GM18517 (cell line): ENCODE measurements at regions not wholly inside any gene's neighbourhood (a gene's known extent, or its start where the extent isn't known, plus 50 kb on each side); places are given as distances from the start of the nearest gene placed in this dataset.
"Not testable (repeated sequence)": the region's sequence is repeated elsewhere in the genome, so short reads cannot be mapped to it uniquely, and the experiment has no call there.

Experiments used
- ATAC-seq: cut with Tn5 transposase; IDR thresholded peaks from one replicate; pipeline ENCODE4 v1.9.1; 2021; ENCODE audit warnings: mild to moderate bottlenecking, moderate library complexity; ENCODE audit not compliant: unreplicated experiment

GRCh38 chr11:15686259-15686658 lies 571.5 kb downstream of the INSC start:
- ATAC-seq = not testable (repeated sequence)

GRCh38 chr11:15687342-15687741 lies 572.6 kb downstream of the INSC start:
- ATAC-seq = no peak

- no peak for ATAC-seq
These were observed 573.6 kb downstream of the INSC start for GRCh38 chr11:15688351-15688792.

- no peak for ATAC-seq
These were observed 575.6 kb downstream of the INSC start for GRCh38 chr11:15690320-15690719.

- ATAC-seq = no peak
These were observed 578.0 kb downstream of the INSC start for GRCh38 chr11:15692739-15693138.

GRCh38 chr11:15695096-15695721 lies 580.5 kb downstream of the INSC start:
- no peak for ATAC-seq

- no peak for ATAC-seq
These were observed 581.3 kb downstream of the INSC start for GRCh38 chr11:15696069-15696468.

GRCh38 chr11:15697437-15698236 lies 582.9 kb downstream of the INSC start:
- no peak for ATAC-seq

GRCh38 chr11:15698855-15699254 lies 584.1 kb downstream of the INSC start:
- ATAC-seq = no peak

GRCh38 chr11:15699978-15700377 lies 585.3 kb downstream of the INSC start:
- no peak for ATAC-seq

- no peak for ATAC-seq
These were observed 585.7 kb downstream of the INSC start for GRCh38 chr11:15700456-15700855.

- ATAC-seq = no peak
These were observed 589.3 kb downstream of the INSC start for GRCh38 chr11:15704064-15704463.

- no peak for ATAC-seq
These were observed 589.8 kb downstream of the INSC start for GRCh38 chr11:15704556-15704955.

- ATAC-seq = no peak
These were observed 591.2 kb downstream of the INSC start for GRCh38 chr11:15705891-15706290.

GRCh38 chr11:15707194-15707593 lies 592.5 kb downstream of the INSC start:
- no peak for ATAC-seq

- ATAC-seq = no peak
These were observed 593.2 kb downstream of the INSC start for GRCh38 chr11:15707971-15708370.

- no peak for ATAC-seq
These were observed 596.0 kb downstream of the INSC start for GRCh38 chr11:15710580-15711275.

- no peak for ATAC-seq
These were observed 596.6 kb downstream of the INSC start for GRCh38 chr11:15711311-15711710.

GRCh38 chr11:15714641-15715399 lies 600.1 kb downstream of the INSC start:
- ATAC-seq = no peak

GRCh38 chr11:15716550-15716949 lies 601.8 kb downstream of the INSC start:
- ATAC-seq = no peak

- ATAC-seq = no peak
These were observed 605.7 kb downstream of the INSC start for GRCh38 chr11:15720460-15720859.
